ENCODE measurements at regions not wholly inside any gene's neighbourhood (a gene's known extent, or its start where the extent isn't known, plus 50 kb on each side); places are given as distances from the start of the nearest gene placed in this dataset.
"Not testable (repeated sequence)": the region's sequence is repeated elsewhere in the genome, so short reads cannot be mapped to it uniquely, and the experiment has no call there.

GRCh38 chr3:10693457-10693856 lies 122.6 kb upstream of the SLC6A11 start:
- peaks cover 22% of the 10 kb centered on the region for H3K27me3 ChIP-seq (replicated peaks; ENCODE audit: insufficient read depth, low read depth, low read length, poor library complexity)
- H3K4me1 ChIP-seq (ENCODE audit: insufficient read depth, low read length, poor library complexity, severe bottlenecking), result no peaks in the 10 kb centered on the region
- H3K4me3 ChIP-seq (ENCODE audit: low read depth, low read length, poor library complexity, severe bottlenecking), result no peak overlapping the region
- CTCF ChIA-PET, result no interaction called here
- POLR2A ChIA-PET (ENCODE audit: low non-redundant PET), result no interaction called here
- no peak overlapping the region for H3K27ac ChIP-seq (ENCODE audit: low read depth, low read length, poor library complexity, severe bottlenecking)
- no peaks in the 10 kb centered on the region for H3K9me3 ChIP-seq (ENCODE audit: low read depth, low read length, poor library complexity, severe bottlenecking)
- no peak for DNase-seq (ENCODE audit: low spot score)
- intact Hi-C loops (cut with micrococcal nuclease; ENCODE audit: unreplicated experiment), result no loop called here
- BruUV-seq (replicated peaks), result no TSS peak
- TF ChIP-seq, protein P1, sequence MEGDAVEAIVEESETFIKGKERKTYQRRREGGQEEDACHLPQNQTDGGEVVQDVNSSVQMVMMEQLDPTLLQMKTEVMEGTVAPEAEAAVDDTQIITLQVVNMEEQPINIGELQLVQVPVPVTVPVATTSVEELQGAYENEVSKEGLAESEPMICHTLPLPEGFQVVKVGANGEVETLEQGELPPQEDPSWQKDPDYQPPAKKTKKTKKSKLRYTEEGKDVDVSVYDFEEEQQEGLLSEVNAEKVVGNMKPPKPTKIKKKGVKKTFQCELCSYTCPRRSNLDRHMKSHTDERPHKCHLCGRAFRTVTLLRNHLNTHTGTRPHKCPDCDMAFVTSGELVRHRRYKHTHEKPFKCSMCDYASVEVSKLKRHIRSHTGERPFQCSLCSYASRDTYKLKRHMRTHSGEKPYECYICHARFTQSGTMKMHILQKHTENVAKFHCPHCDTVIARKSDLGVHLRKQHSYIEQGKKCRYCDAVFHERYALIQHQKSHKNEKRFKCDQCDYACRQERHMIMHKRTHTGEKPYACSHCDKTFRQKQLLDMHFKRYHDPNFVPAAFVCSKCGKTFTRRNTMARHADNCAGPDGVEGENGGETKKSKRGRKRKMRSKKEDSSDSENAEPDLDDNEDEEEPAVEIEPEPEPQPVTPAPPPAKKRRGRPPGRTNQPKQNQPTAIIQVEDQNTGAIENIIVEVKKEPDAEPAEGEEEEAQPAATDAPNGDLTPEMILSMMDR (conservative IDR thresholded peaks at IDR 0.05; ENCODE audit: low read depth, low read length), result no peak
- TF ChIP-seq EZH2 (IDR thresholded peaks at IDR 0.05; ENCODE audit: borderline replicate concordance, low read depth, low read length, poor library complexity, severe bottlenecking), result no peak
- H3K36me3 ChIP-seq (ENCODE audit: insufficient read depth, low read length, poor library complexity, severe bottlenecking), result no peaks in the 10 kb centered on the region

GRCh38 chr3:10694179-10694578 lies 121.8 kb upstream of the SLC6A11 start:
- CTCF ChIA-PET, result no interaction called here
- intact Hi-C loops (cut with micrococcal nuclease; ENCODE audit: unreplicated experiment), result no loop called here
- H3K27me3 ChIP-seq (replicated peaks; ENCODE audit: insufficient read depth, low read depth, low read length, poor library complexity), result peaks cover 19% of the 10 kb centered on the region
- POLR2A ChIA-PET (ENCODE audit: low non-redundant PET), result no interaction called here
- no peak for TF ChIP-seq EZH2 (IDR thresholded peaks at IDR 0.05; ENCODE audit: borderline replicate concordance, low read depth, low read length, poor library complexity, severe bottlenecking)
- TF ChIP-seq, protein P1 (conservative IDR thresholded peaks at IDR 0.05; ENCODE audit: low read depth, low read length), result no peak
- no peak overlapping the region for H3K27ac ChIP-seq (ENCODE audit: low read depth, low read length, poor library complexity, severe bottlenecking)
- no peaks in the 10 kb centered on the region for H3K36me3 ChIP-seq (ENCODE audit: insufficient read depth, low read length, poor library complexity, severe bottlenecking)
- no TSS peak for BruUV-seq (replicated peaks)
- no peaks in the 10 kb centered on the region for H3K4me1 ChIP-seq (ENCODE audit: insufficient read depth, low read length, poor library complexity, severe bottlenecking)
- DNase-seq (ENCODE audit: low spot score), result no peak
- H3K9me3 ChIP-seq (ENCODE audit: low read depth, low read length, poor library complexity, severe bottlenecking), result no peaks in the 10 kb centered on the region
- H3K4me3 ChIP-seq (ENCODE audit: low read depth, low read length, poor library complexity, severe bottlenecking), result no peak overlapping the region

DNA sequence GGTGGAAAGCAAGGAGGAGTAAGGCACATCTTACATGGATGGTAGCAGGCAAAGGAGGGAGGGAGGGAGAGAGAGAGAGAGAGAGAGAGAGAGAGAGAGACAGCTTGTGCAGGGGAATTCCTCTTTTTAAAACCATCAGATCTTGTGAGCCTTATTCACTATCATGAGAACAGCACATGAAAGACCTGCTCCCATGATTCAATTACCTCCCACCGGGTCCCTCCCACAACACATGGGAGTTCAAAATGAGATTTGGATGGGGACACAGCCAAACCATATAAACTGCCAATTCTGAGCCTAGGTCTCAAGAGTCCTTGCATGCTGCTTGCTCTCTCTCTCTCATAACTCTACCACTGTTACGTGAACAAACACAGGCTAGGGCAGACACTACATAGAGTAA lies 120.8 kb upstream of the SLC6A11 start:
- H3K9me3 ChIP-seq (ENCODE audit: low read depth, low read length, poor library complexity, severe bottlenecking); CTCF ChIA-PET; H3K4me1 ChIP-seq (ENCODE audit: insufficient read depth, low read length, poor library complexity, severe bottlenecking); H3K4me3 ChIP-seq (ENCODE audit: low read depth, low read length, poor library complexity, severe bottlenecking); DNase-seq (ENCODE audit: low spot score); POLR2A ChIA-PET (ENCODE audit: low non-redundant PET); H3K36me3 ChIP-seq (ENCODE audit: insufficient read depth, low read length, poor library complexity, severe bottlenecking); intact Hi-C loops (cut with micrococcal nuclease; ENCODE audit: unreplicated experiment); BruUV-seq (replicated peaks); H3K27ac ChIP-seq (ENCODE audit: low read depth, low read length, poor library complexity, severe bottlenecking): not testable (repeated sequence)
- peaks cover 19% of the 10 kb centered on the region for H3K27me3 ChIP-seq (replicated peaks; ENCODE audit: insufficient read depth, low read depth, low read length, poor library complexity)

DNA sequence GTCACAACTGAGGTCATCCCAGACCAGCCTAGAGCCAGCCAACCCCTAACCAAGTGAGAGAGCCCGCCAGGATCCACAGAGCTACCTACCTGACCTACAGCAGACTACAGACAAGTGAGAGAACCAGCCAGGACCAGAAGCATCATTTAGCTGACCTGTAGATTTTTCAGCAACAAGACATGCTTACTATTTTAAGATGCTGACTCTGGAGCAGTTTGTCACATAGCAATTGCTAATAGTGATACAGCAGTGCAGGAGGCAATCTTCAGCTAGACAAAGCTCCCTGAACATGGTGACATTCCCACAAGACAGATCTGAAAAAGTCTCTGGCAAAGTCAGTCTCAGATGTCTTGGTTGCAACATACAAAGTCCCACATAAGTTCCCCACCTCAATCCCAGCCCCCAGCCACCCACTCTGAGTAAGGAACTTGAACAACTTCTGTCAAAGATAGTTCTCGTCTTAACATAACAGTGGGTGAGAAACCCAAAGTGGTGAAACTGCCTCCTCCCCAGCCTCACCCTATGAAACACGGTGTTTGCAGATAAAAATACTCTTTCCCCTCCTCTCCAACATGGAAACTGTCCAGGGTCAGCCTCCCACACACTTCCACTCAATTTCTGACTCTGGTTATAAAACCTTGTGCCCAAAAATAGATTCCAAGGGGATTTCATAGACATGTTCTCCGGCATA lies 120.3 kb upstream of the SLC6A11 start:
- POLR2A ChIA-PET (ENCODE audit: low non-redundant PET), result no interaction called here
- TF ChIP-seq, protein P1 (conservative IDR thresholded peaks at IDR 0.05; ENCODE audit: low read depth, low read length), result no peak
- no peak for TF ChIP-seq EZH2 (IDR thresholded peaks at IDR 0.05; ENCODE audit: borderline replicate concordance, low read depth, low read length, poor library complexity, severe bottlenecking)
- intact Hi-C loops (cut with micrococcal nuclease; ENCODE audit: unreplicated experiment), result no loop called here
- no peak overlapping the region for H3K4me3 ChIP-seq (ENCODE audit: low read depth, low read length, poor library complexity, severe bottlenecking)
- H3K27ac ChIP-seq (ENCODE audit: low read depth, low read length, poor library complexity, severe bottlenecking), result no peak overlapping the region
- H3K36me3 ChIP-seq (ENCODE audit: insufficient read depth, low read length, poor library complexity, severe bottlenecking), result no peaks in the 10 kb centered on the region
- CTCF ChIA-PET, result no interaction called here
- H3K27me3 ChIP-seq (replicated peaks; ENCODE audit: insufficient read depth, low read depth, low read length, poor library complexity), result peaks cover 17% of the 10 kb centered on the region
- H3K9me3 ChIP-seq (ENCODE audit: low read depth, low read length, poor library complexity, severe bottlenecking), result no peaks in the 10 kb centered on the region
- no peak for DNase-seq (ENCODE audit: low spot score)
- no TSS peak for BruUV-seq (replicated peaks)
- H3K4me1 ChIP-seq (ENCODE audit: insufficient read depth, low read length, poor library complexity, severe bottlenecking), result no peaks in the 10 kb centered on the region

Measured in A673 (cell line).